Prostate gland (tissue), 2 donors: ENCODE measurements at regions not wholly inside any gene's neighbourhood (a gene's known extent, or its start where the extent isn't known, plus 50 kb on each side); places are given as distances from the start of the nearest gene placed in this dataset.

Experiments
- DNase-seq: peaks from one replicate; pipeline ENCODE4 v3.0.0-alpha.2; 2019; ENCODE audit warnings: low spot score
- H3K27ac ChIP-seq, 2 donors: fragments of 200-600 bp; sonication (generic); 2 replicates each; pipeline ENCODE4 v1.5.1; 2017 to 2019
- H3K27me3 ChIP-seq: fragments of 200-600 bp; sonication (generic); replicated peaks from 2 replicates; pipeline ENCODE4 v1.5.1; 2019; ENCODE audit not compliant: insufficient read depth
- H3K36me3 ChIP-seq, 2 donors: fragments of 200-600 bp; sonication (generic); 1 replicate in 1 of 2; 2 replicates in 1 of 2; pipeline versions ENCODE4 v1.5.1 to v1.8.1; 2017 to 2019
- H3K4me1 ChIP-seq: fragments of 200-600 bp; sonication (generic); replicated peaks from 2 replicates; pipeline ENCODE4 v1.5.1; 2019
- H3K4me3 ChIP-seq, 2 donors: fragments of 200-600 bp; sonication (generic); 2 replicates each; pipeline ENCODE4 v1.5.1; 2017 to 2019
- H3K9me3 ChIP-seq: fragments of 200-600 bp; sonication (generic); 2 replicates; pipeline ENCODE4 v1.5.1; 2017
- CTCF ChIP-seq, 4 experiments: fragments of 200-600 bp in 2 of 4; fragments of 450-650 bp in 2 of 4; sonication (generic) in 2 of 4; IDR thresholded peaks; 1 replicate in 3 of 4; 2 replicates in 1 of 4; pipeline ENCODE4 v1.5.1; 2016 to 2019; ENCODE audit warnings: antibody characterized with exemption in 4 of 4, mild to moderate bottlenecking in 2 of 4, moderate library complexity in 2 of 4
- POLR2A ChIP-seq: fragments of 450-650 bp; IDR thresholded peaks from one replicate; pipeline ENCODE4 v1.6.1; 2016; ENCODE audit warnings: antibody characterized with exemption, mild to moderate bottlenecking
- POLR2AphosphoS5 ChIP-seq: sonication (generic); formaldehyde crosslinking; IDR thresholded peaks from one replicate; pipeline ENCODE4 v1.6.1; 2017; ENCODE audit warnings: antibody characterized with exemption
- WGBS: methylation state at CpG from one replicate; pipeline ENCODE4 v1.1.5; 2018; 5-methylcytosine and 5-hydroxymethylcytosine counted together
- intact Hi-C: fragments of 100-400 bp; cut with DNase I; formaldehyde crosslinking; loops from one replicate; pipeline ENCODE4 v1.14.2; 2022

GRCh38 chr10:4373612-4374011 lies 452.4 kb upstream of the AKR1E2 start:
- Histone ChIP-seq H3K4me1 (no peaks in the 10 kb centered on the region), H3K27me3 (no peaks in the 10 kb centered on the region), H3K4me3 (no peak overlapping the region), H3K9me3 (no peaks in the 10 kb centered on the region), H3K36me3 (no peaks in the 10 kb centered on the region), H3K27ac (no peak overlapping the region)
- intact Hi-C loops = no loop called here
- 83% methylated on average over 2 of the region's 2 CpGs for WGBS
- no peak for TF ChIP-seq POLR2A
- no peak for DNase-seq

GRCh38 chr10:4373098-4373497 lies 452.9 kb upstream of the AKR1E2 start:
- H3K4me3 ChIP-seq = no peak overlapping the region
- H3K9me3 ChIP-seq = no peaks in the 10 kb centered on the region
- no peaks in the 10 kb centered on the region for H3K36me3 ChIP-seq
- 94% methylated on average over 4 of the region's 4 CpGs for WGBS
- H3K27me3 ChIP-seq = no peaks in the 10 kb centered on the region
- H3K4me1 ChIP-seq = no peaks in the 10 kb centered on the region
- H3K27ac ChIP-seq = no peak overlapping the region
- no peak for DNase-seq
- TF ChIP-seq POLR2AphosphoS5 = no peak
- TF ChIP-seq CTCF (IDR thresholded peaks at IDR 0.05) = no peak
- TF ChIP-seq POLR2A = no peak
- intact Hi-C loops = no loop called here

GRCh38 chr10:4372601-4373000 lies 453.4 kb upstream of the AKR1E2 start:
- no peaks in the 10 kb centered on the region for H3K4me1 ChIP-seq
- 48% methylated on average over 6 of the region's 6 CpGs for WGBS
- no peak for TF ChIP-seq POLR2A
- peak; percentile 15 for TF ChIP-seq POLR2AphosphoS5
- no peak for TF ChIP-seq CTCF (IDR thresholded peaks at IDR 0.05)
- H3K4me3 ChIP-seq = no peak overlapping the region
- no peaks in the 10 kb centered on the region for H3K27me3 ChIP-seq
- H3K27ac ChIP-seq = no peak overlapping the region
- no peaks in the 10 kb centered on the region for H3K36me3 ChIP-seq
- DNase-seq = no peak
- intact Hi-C loops = no loop called here
- no peaks in the 10 kb centered on the region for H3K9me3 ChIP-seq

- no peaks in the 10 kb centered on the region for H3K9me3 ChIP-seq
- 65% methylated on average over 4 of the region's 4 CpGs for WGBS
- H3K27me3 ChIP-seq = no peaks in the 10 kb centered on the region
- H3K27ac ChIP-seq = no peak overlapping the region
- no peak for TF ChIP-seq CTCF (IDR thresholded peaks at IDR 0.05)
- TF ChIP-seq POLR2A = no peak
- no peak for TF ChIP-seq POLR2AphosphoS5
- no peak for DNase-seq
- no peak overlapping the region for H3K4me3 ChIP-seq
- no peaks in the 10 kb centered on the region for H3K4me1 ChIP-seq
- intact Hi-C loops = no loop called here
- no peaks in the 10 kb centered on the region for H3K36me3 ChIP-seq
These were observed 454.2 kb upstream of the AKR1E2 start for GRCh38 chr10:4371691-4372295.

- DNase-seq = no peak
- intact Hi-C loops = no loop called here
- no peak overlapping the region for H3K27ac ChIP-seq
- no peak overlapping the region for H3K4me3 ChIP-seq
- TF ChIP-seq CTCF (IDR thresholded peaks at IDR 0.05) = no peak
- TF ChIP-seq POLR2A = no peak
- TF ChIP-seq POLR2AphosphoS5 = no peak
- H3K36me3 ChIP-seq = no peaks in the 10 kb centered on the region
- H3K4me1 ChIP-seq = no peaks in the 10 kb centered on the region
- no peaks in the 10 kb centered on the region for H3K9me3 ChIP-seq
- H3K27me3 ChIP-seq = no peaks in the 10 kb centered on the region
- 69% methylated on average over 1 of the region's 1 CpG for whole genome bisulfite sequencing
These were observed 455.6 kb upstream of the AKR1E2 start for GRCh38 chr10:4370376-4370775.
